Calu3 (cell line): ENCODE measurements at regions not wholly inside any gene's neighbourhood (a gene's known extent, or its start where the extent isn't known, plus 50 kb on each side); places are given as distances from the start of the nearest gene placed in this dataset.

Experiments
- BruUV-seq: library from RNA; stranded (reverse); fragments of 400-500 nt; replicated peaks from 2 replicates; lab custom pipeline; 2021; lab: Mats Ljungman, UMichigan
- CTCF ChIA-PET: fragments of 300-600 bp; sonication (Branson Sonifier 250); formaldehyde crosslinking; loops from one replicate; lab custom pipeline; 2022; ENCODE audit warnings: antibody characterized with exemption; lab: Charles Lee
- DNase-seq: peaks from one replicate; pipeline ENCODE4 v3.0.0; 2022
- H3K27ac Mint-ChIP-seq: one replicate; pipeline ENCODE4 v1.8.0; 2022; ENCODE audit warnings: mixed read lengths; ENCODE audit not compliant: unreplicated experiment
- H3K27me3 Mint-ChIP-seq: one replicate; pipeline ENCODE4 v1.8.0; 2022; ENCODE audit warnings: mixed read lengths; ENCODE audit not compliant: unreplicated experiment
- H3K36me3 Mint-ChIP-seq: one replicate; pipeline ENCODE4 v1.8.0; 2022; ENCODE audit warnings: mild to moderate bottlenecking, moderate library complexity, mixed read lengths; ENCODE audit not compliant: insufficient read depth, unreplicated experiment
- H3K4me1 Mint-ChIP-seq: one replicate; pipeline ENCODE4 v1.8.0; 2022; ENCODE audit warnings: mild to moderate bottlenecking, low read depth, mixed read lengths; ENCODE audit not compliant: unreplicated experiment
- H3K4me3 Mint-ChIP-seq: one replicate; pipeline ENCODE4 v1.8.0; 2022; ENCODE audit warnings: mild to moderate bottlenecking, low read depth, moderate library complexity, mixed read lengths; ENCODE audit not compliant: unreplicated experiment
- H3K9me3 Mint-ChIP-seq: one replicate; pipeline ENCODE4 v1.8.0; 2022; ENCODE audit warnings: low read depth, mixed read lengths; ENCODE audit not compliant: unreplicated experiment
- intact Hi-C: fragments of 100-400 bp; cut with micrococcal nuclease; formaldehyde crosslinking; loops from one replicate; pipeline ENCODE4 v1.10.0; 2022; ENCODE audit not compliant: unreplicated experiment
- TF ChIP-seq, protein P1 (sequence below): fragments of 200-600 bp; IDR thresholded peaks from one replicate; pipeline ENCODE4 v1.8.0; 2022; ENCODE audit warnings: antibody characterized with exemption; ENCODE audit not compliant: unreplicated experiment

GRCh38 chr14:54223831-54224402 is 172.9 kb upstream of the CDKN3 start:
- TF ChIP-seq, protein P1, sequence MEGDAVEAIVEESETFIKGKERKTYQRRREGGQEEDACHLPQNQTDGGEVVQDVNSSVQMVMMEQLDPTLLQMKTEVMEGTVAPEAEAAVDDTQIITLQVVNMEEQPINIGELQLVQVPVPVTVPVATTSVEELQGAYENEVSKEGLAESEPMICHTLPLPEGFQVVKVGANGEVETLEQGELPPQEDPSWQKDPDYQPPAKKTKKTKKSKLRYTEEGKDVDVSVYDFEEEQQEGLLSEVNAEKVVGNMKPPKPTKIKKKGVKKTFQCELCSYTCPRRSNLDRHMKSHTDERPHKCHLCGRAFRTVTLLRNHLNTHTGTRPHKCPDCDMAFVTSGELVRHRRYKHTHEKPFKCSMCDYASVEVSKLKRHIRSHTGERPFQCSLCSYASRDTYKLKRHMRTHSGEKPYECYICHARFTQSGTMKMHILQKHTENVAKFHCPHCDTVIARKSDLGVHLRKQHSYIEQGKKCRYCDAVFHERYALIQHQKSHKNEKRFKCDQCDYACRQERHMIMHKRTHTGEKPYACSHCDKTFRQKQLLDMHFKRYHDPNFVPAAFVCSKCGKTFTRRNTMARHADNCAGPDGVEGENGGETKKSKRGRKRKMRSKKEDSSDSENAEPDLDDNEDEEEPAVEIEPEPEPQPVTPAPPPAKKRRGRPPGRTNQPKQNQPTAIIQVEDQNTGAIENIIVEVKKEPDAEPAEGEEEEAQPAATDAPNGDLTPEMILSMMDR, result no peak
- no peak for DNase-seq
- Mint-ChIP-seq H3K9me3 (no peaks in the 10 kb centered on the region), H3K4me1 (no peaks in the 10 kb centered on the region), H3K27ac (no peak overlapping the region), H3K36me3 (no peaks in the 10 kb centered on the region), H3K27me3 (no peaks in the 10 kb centered on the region), H3K4me3 (no peak overlapping the region)
- intact Hi-C loops, result no loop called here
- CTCF ChIA-PET, result no interaction called here
- BruUV-seq, result no TSS peak

- intact Hi-C loops, result no loop called here
- no peak for DNase-seq
- BruUV-seq, result no TSS peak
- no peak overlapping the region for H3K27ac Mint-ChIP-seq
- CTCF ChIA-PET, result no interaction called here
- no peaks in the 10 kb centered on the region for H3K36me3 Mint-ChIP-seq
- TF ChIP-seq, protein P1, result no peak
- H3K4me1 Mint-ChIP-seq, result no peaks in the 10 kb centered on the region
- H3K9me3 Mint-ChIP-seq, result no peaks in the 10 kb centered on the region
- H3K4me3 Mint-ChIP-seq, result no peak overlapping the region
- no peaks in the 10 kb centered on the region for H3K27me3 Mint-ChIP-seq
These were observed 171.2 kb upstream of the CDKN3 start for GRCh38 chr14:54225457-54226060.

GRCh38 chr14:54226103-54226502 is 170.7 kb upstream of the CDKN3 start:
- Mint-ChIP-seq H3K4me1 (no peaks in the 10 kb centered on the region), H3K4me3 (no peak overlapping the region), H3K36me3 (no peaks in the 10 kb centered on the region), H3K27ac (no peak overlapping the region), H3K9me3 (no peaks in the 10 kb centered on the region), H3K27me3 (no peaks in the 10 kb centered on the region)
- no TSS peak for BruUV-seq
- DNase-seq, result no peak
- intact Hi-C loops, result no loop called here
- TF ChIP-seq, protein P1, result no peak
- CTCF ChIA-PET, result no interaction called here

GRCh38 chr14:54226558-54226957 is 170.2 kb upstream of the CDKN3 start:
- Mint-ChIP-seq H3K4me3 (no peak overlapping the region), H3K4me1 (no peaks in the 10 kb centered on the region), H3K36me3 (no peaks in the 10 kb centered on the region), H3K27ac (no peak overlapping the region), H3K9me3 (no peaks in the 10 kb centered on the region), H3K27me3 (no peaks in the 10 kb centered on the region)
- no TSS peak for BruUV-seq
- CTCF ChIA-PET, result no interaction called here
- intact Hi-C loops, result no loop called here
- TF ChIP-seq, protein P1, result no peak
- no peak for DNase-seq
